GM23248 (cell line): ENCODE measurements at regions not wholly inside any gene's neighbourhood (a gene's known extent, or its start where the extent isn't known, plus 50 kb on each side); places are given as distances from the start of the nearest gene placed in this dataset.

ENCODE experiments used
- DNase-seq: peaks from one replicate; pipeline ENCODE4 v3.0.0-alpha.2; 2015
- H2AFZ ChIP-seq: fragments of 200-600 bp; sonication (generic); 2 replicates; pipeline ENCODE4 v1.6.1; 2016; ENCODE audit warnings: antibody characterized with exemption
- H3F3A ChIP-seq: fragments of 200-600 bp; sonication (generic); 2 replicates; pipeline ENCODE4 v1.6.1; 2016; ENCODE audit warnings: mild to moderate bottlenecking, antibody characterized with exemption, mixed run types; ENCODE audit not compliant: insufficient read depth
- H3K27ac ChIP-seq: fragments of 200-600 bp; sonication (generic); 2 replicates; pipeline ENCODE4 v1.5.1; 2016; ENCODE audit warnings: mild to moderate bottlenecking
- H3K27me3 ChIP-seq: fragments of 200-600 bp; sonication (generic); replicated peaks from 2 replicates; pipeline ENCODE4 v1.6.1; 2016; ENCODE audit warnings: mild to moderate bottlenecking; ENCODE audit not compliant: insufficient read depth
- H3K36me3 ChIP-seq: fragments of 200-600 bp; sonication (generic); 2 replicates; pipeline ENCODE4 v1.6.1; 2016; ENCODE audit warnings: low read depth, mild to moderate bottlenecking
- H3K4me1 ChIP-seq: fragments of 200-600 bp; sonication (generic); 2 replicates; pipeline ENCODE4 v1.6.1; 2016; ENCODE audit warnings: mild to moderate bottlenecking; ENCODE audit not compliant: insufficient read depth
- H3K4me2 ChIP-seq: fragments of 200-600 bp; sonication (generic); one replicate; pipeline ENCODE4 v1.6.1; 2016; ENCODE audit warnings: mild to moderate bottlenecking; ENCODE audit not compliant: unreplicated experiment
- H3K4me3 ChIP-seq: fragments of 200-600 bp; sonication (generic); 2 replicates; pipeline ENCODE4 v1.5.1; 2016; ENCODE audit warnings: mild to moderate bottlenecking
- H3K79me2 ChIP-seq: fragments of 200-600 bp; sonication (generic); 2 replicates; pipeline ENCODE4 v1.6.1; 2016; ENCODE audit warnings: mild to moderate bottlenecking; ENCODE audit not compliant: insufficient read depth
- H3K9ac ChIP-seq: fragments of 200-600 bp; sonication (generic); 2 replicates; pipeline ENCODE4 v1.6.1; 2016; ENCODE audit warnings: mild to moderate bottlenecking
- H3K9me2 ChIP-seq: fragments of 200-600 bp; sonication (generic); 2 replicates; pipeline ENCODE4 v1.6.1; 2016; ENCODE audit warnings: mixed run types, mild to moderate bottlenecking, moderate library complexity; ENCODE audit not compliant: insufficient read depth
- H3K9me3 ChIP-seq: fragments of 200-600 bp; sonication (generic); one replicate; pipeline ENCODE4 v1.6.1; 2017; ENCODE audit warnings: low read depth
- H4K20me1 ChIP-seq: fragments of 200-600 bp; sonication (generic); 2 replicates; pipeline ENCODE4 v1.6.0; 2016; ENCODE audit not compliant: insufficient read depth
- EZH2 ChIP-seq: fragments of 200-600 bp; sonication (generic); IDR thresholded peaks from 2 replicates; pipeline ENCODE4 v1.6.1; 2018; ENCODE audit warnings: antibody characterized with exemption, mild to moderate bottlenecking; ENCODE audit not compliant: insufficient read depth, poor library complexity, severe bottlenecking
- EZH2phosphoT487 ChIP-seq: fragments of 200-600 bp; sonication (generic); IDR thresholded peaks from 2 replicates; pipeline ENCODE4 v1.6.1; 2018; ENCODE audit warnings: antibody characterized with exemption, moderate library complexity, mild to moderate bottlenecking, low read depth; ENCODE audit not compliant: insufficient read depth
- WGBS, 2 experiments: methylation state at CpG; one replicate each; pipeline ENCODE4 v1.1.6; 2015 to 2017; ENCODE audit warnings: low lambda C conversion rate in 2 of 2, low coverage in 1 of 2; ENCODE audit errors: missing lambda C conversion rate in 2 of 2; 5-methylcytosine and 5-hydroxymethylcytosine counted together
- in situ Hi-C: fragments of 300-500 bp; cut with MboI; formaldehyde crosslinking; loops from 2 replicates; pipeline ENCODE4 v1.15.0; 2020

DNA sequence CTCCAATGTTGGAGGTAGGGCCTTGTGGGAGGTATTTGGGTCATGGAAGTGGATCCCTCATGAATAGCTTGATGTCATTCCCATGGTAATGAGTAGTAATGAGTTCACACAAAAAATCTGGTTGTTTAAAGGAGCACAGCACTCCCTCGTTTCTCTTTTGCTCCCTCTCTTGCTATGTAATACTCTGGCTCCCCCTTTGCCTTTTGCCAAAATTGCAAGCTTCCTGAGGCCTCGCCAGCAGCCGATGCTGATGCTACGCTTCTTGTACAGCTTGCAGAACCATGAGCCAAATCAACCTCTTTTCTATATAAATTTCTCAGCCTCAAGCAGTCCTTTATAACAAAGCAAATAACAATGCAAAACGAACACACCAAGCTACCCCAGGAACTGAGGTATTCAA lies 80.9 kb downstream of the LHX9 start:
- no peaks in the 10 kb centered on the region for H3K36me3 ChIP-seq
- 36 to 45% methylated on average over 5 of the region's 5 CpGs for WGBS, 2 experiments
- peaks cover 10% of the 10 kb centered on the region for H3K4me1 ChIP-seq
- peaks cover 8% of the 10 kb centered on the region; the same call in 1 of the 2 replicates for H3F3A ChIP-seq
- no peaks in the 10 kb centered on the region for H3K79me2 ChIP-seq
- H3K9me3 ChIP-seq = no peaks in the 10 kb centered on the region
- H3K9ac ChIP-seq = no peak overlapping the region
- H3K4me3 ChIP-seq = no peak overlapping the region
- no peak overlapping the region for H3K27ac ChIP-seq
- no peaks in the 10 kb centered on the region for H4K20me1 ChIP-seq
- no peak for DNase-seq
- no peak for TF ChIP-seq EZH2
- TF ChIP-seq EZH2phosphoT487 = no peak
- H3K27me3 ChIP-seq = no peaks in the 10 kb centered on the region
- H3K9me2 ChIP-seq = no peaks in the 10 kb centered on the region
- H3K4me2 ChIP-seq = no peak overlapping the region
- H2AFZ ChIP-seq = no peak overlapping the region
- in situ Hi-C loops = no loop called here

- 0 out of 2 replicates have a peak overlapping the region, but pooled peaks have one; percentile 5 for H3K27ac ChIP-seq
- H3K36me3 ChIP-seq = no peaks in the 10 kb centered on the region
- no peaks in the 10 kb centered on the region for H3K9me2 ChIP-seq
- DNase-seq = peak; percentile 57
- TF ChIP-seq EZH2 = no peak
- no peak for TF ChIP-seq EZH2phosphoT487
- WGBS, 2 experiments = 45 to 48% methylated on average over 3 of the region's 3 CpGs
- in situ Hi-C loops = no loop called here
- H3K79me2 ChIP-seq = no peaks in the 10 kb centered on the region
- H3K27me3 ChIP-seq = no peaks in the 10 kb centered on the region
- peaks cover 13% of the 10 kb centered on the region for H3K4me1 ChIP-seq
- peak overlapping the region; percentile 7 for H3K4me2 ChIP-seq
- no peaks in the 10 kb centered on the region for H3K9me3 ChIP-seq
- no peaks in the 10 kb centered on the region for H4K20me1 ChIP-seq
- H3K9ac ChIP-seq = no peak overlapping the region
- peak overlapping the region; percentile 2; the same call in 1 of the 2 replicates for H3K4me3 ChIP-seq
- peak overlapping the region; percentile 41; the same call in 1 of the 2 replicates for H2AFZ ChIP-seq
- peaks cover 8% of the 10 kb centered on the region; the same call in 1 of the 2 replicates for H3F3A ChIP-seq
These were observed 84.7 kb downstream of the LHX9 start for GRCh38 chr1:198001776-198002408.

GRCh38 chr1:198003468-198003867 lies 86.3 kb downstream of the LHX9 start:
- Histone ChIP-seq H3K4me3 (no peak overlapping the region), H2AFZ (no peak overlapping the region), H3F3A (peaks cover 19% of the 10 kb centered on the region), H3K79me2 (no peaks in the 10 kb centered on the region), H3K27ac (no peak overlapping the region), H3K36me3 (no peaks in the 10 kb centered on the region), H3K4me2 (no peak overlapping the region), H3K27me3 (no peaks in the 10 kb centered on the region), H3K4me1 (peaks cover 28% of the 10 kb centered on the region), H3K9ac (no peak overlapping the region), H3K9me3 (no peaks in the 10 kb centered on the region), H4K20me1 (no peaks in the 10 kb centered on the region), H3K9me2 (no peaks in the 10 kb centered on the region)
- TF ChIP-seq EZH2phosphoT487 (no peak), EZH2 (no peak)
- WGBS, 2 experiments = 73 to 77% methylated on average over 2 of the region's 2 CpGs
- in situ Hi-C loops = no loop called here
- DNase-seq = no peak

GRCh38 chr1:198007011-198007410 lies 89.8 kb downstream of the LHX9 start:
- no peaks in the 10 kb centered on the region for H3K9me3 ChIP-seq
- no peak overlapping the region for H3K9ac ChIP-seq
- no peaks in the 10 kb centered on the region for H3K9me2 ChIP-seq
- no peak for DNase-seq
- no peak overlapping the region for H3K27ac ChIP-seq
- TF ChIP-seq EZH2 (no peak), EZH2phosphoT487 (no peak)
- H3F3A ChIP-seq = peaks cover 11% of the 10 kb centered on the region
- H3K36me3 ChIP-seq = no peaks in the 10 kb centered on the region
- no peak overlapping the region for H3K4me2 ChIP-seq
- no peaks in the 10 kb centered on the region for H3K79me2 ChIP-seq
- peaks cover 20% of the 10 kb centered on the region for H3K4me1 ChIP-seq
- WGBS, 2 experiments = 82 to 94% methylated on average over 1 of the region's 1 CpG
- H3K27me3 ChIP-seq = no peaks in the 10 kb centered on the region
- no peak overlapping the region for H3K4me3 ChIP-seq
- in situ Hi-C loops = no loop called here
- 0 out of 2 replicates have a peak overlapping the region, but pooled peaks have one; percentile 32 for H2AFZ ChIP-seq
- no peaks in the 10 kb centered on the region for H4K20me1 ChIP-seq
